ENCODE measurements at regions not wholly inside any gene's neighbourhood (a gene's known extent, or its start where the extent isn't known, plus 50 kb on each side); places are given as distances from the start of the nearest gene placed in this dataset.

DNA sequence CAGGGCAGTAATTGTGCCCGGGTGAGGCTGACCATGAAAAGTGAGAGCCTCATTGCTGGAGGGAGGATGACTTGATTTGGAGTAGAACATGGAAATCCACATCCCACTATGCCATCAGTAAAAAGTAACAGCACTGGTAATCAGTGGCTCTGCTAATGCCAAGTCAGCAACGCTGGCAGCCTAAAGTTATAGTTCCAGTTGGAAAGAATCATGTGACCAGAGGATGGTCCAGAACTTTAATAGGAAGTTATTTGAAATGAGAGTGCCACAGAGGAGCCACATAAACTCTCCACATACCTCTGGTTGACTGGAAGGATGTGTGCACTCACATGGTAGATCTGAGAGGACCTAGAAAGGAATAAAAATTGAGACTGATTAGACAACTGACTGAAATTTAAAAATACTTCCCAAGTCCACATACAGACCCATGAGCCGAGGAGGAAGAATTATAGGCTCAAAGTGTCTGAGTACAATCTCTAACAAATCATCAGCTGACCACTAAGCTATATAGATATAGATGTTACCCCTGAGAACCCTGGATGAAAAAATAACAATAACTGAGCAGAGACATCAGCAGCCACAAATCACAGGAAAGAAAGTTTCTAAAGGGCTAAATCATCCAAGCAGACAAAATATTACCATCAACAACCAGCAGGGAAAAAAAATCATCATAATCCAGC lies 346.8 kb downstream of the STK39 start:
- TF ChIP-seq, protein P1, sequence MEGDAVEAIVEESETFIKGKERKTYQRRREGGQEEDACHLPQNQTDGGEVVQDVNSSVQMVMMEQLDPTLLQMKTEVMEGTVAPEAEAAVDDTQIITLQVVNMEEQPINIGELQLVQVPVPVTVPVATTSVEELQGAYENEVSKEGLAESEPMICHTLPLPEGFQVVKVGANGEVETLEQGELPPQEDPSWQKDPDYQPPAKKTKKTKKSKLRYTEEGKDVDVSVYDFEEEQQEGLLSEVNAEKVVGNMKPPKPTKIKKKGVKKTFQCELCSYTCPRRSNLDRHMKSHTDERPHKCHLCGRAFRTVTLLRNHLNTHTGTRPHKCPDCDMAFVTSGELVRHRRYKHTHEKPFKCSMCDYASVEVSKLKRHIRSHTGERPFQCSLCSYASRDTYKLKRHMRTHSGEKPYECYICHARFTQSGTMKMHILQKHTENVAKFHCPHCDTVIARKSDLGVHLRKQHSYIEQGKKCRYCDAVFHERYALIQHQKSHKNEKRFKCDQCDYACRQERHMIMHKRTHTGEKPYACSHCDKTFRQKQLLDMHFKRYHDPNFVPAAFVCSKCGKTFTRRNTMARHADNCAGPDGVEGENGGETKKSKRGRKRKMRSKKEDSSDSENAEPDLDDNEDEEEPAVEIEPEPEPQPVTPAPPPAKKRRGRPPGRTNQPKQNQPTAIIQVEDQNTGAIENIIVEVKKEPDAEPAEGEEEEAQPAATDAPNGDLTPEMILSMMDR (conservative IDR thresholded peaks at IDR 0.05; ENCODE audit: low read depth) = no peak
- H3K27ac ChIP-seq = no peak overlapping the region
- DNase-seq (ENCODE audit: low spot score) = no peak
- ChIA-PET POLR2A (ENCODE audit: low non-redundant PET) (no interaction called here), CTCF (no interaction called here)

DNA sequence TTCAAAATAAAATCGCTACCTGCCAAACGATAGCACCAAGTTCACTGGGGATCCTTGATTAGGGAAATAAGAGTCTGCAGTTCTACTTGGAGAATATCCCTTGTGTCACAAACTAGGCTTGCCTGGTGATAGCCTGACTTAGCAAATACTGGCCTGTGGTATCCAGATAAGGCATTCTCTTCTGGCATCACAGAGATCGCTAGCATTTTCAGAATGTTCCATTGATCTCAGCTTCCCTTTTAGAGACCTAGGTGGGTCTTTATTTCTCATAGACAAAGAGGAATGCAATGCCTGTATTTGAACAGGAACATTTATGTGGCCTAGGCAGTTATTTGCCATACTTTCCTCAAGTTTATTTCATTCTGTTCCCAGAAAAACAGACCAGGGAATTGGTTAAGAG lies 349.1 kb downstream of the STK39 start:
- DNase-seq (ENCODE audit: low spot score) = no peak
- TF ChIP-seq, protein P1 (conservative IDR thresholded peaks at IDR 0.05; ENCODE audit: low read depth) = no peak
- CTCF ChIA-PET = interaction anchor here (0.6 kb wide), 1 partner anchor 913 kb away, joined by 3 read pairs; no protein-coding TSS in a partner anchor
- H3K27ac ChIP-seq = no peak overlapping the region
- POLR2A ChIA-PET (ENCODE audit: low non-redundant PET) = no interaction called here

DNA sequence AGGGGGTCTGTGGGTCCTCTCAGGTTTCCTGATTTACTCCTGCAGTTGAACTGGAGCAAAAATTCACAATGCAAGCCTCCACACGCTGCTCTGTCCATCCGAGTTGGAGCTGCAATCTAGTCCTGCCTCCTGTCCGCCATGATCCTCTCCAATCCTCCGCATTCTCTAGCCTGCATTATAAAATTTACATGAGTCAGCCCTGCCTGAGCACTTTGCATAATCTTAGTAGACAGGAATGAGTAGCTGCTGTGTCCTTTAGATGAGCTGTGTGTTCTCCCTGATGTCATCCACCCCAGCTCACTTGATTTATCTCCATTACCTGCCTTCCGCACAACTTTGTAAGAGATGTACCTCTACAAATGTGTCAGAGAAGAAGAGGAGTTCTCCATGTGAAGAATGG lies 355.6 kb downstream of the STK39 start:
- CTCF ChIA-PET = no interaction called here
- TF ChIP-seq, protein P1 (conservative IDR thresholded peaks at IDR 0.05; ENCODE audit: low read depth) = no peak

DNA sequence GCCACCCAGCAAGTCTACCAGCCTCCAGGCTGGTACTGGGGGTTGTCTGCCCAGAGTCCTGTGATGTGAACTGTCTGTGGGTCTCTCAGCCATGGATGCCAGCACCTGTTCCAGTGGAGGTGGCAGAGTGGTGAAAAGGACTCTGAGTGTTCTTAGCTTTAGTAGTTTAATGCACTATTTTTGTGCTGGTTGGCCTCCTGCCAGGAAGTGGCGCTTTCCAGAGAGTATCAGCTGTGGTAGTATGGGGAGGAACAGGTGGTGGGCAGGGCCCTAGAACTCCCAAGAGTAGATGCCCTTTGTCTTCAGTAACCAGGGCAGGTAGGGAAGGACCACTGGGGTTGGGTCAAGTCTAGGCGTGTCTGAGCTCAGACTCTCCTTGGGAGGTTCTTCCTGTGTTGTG lies 356.7 kb downstream of the STK39 start:
- DNase-seq (ENCODE audit: low spot score) = no peak
- ChIA-PET CTCF (no interaction called here), POLR2A (ENCODE audit: low non-redundant PET) (no interaction called here)
- TF ChIP-seq, protein P1 (conservative IDR thresholded peaks at IDR 0.05; ENCODE audit: low read depth) = no peak
- H3K27ac ChIP-seq = no peak overlapping the region

More for the DNA sequence above, 355.6 kb downstream of the STK39 start:
- no peak overlapping the region for H3K27ac ChIP-seq
- DNase-seq (ENCODE audit: low spot score) = no peak
- POLR2A ChIA-PET (ENCODE audit: low non-redundant PET) = no interaction called here

DNA sequence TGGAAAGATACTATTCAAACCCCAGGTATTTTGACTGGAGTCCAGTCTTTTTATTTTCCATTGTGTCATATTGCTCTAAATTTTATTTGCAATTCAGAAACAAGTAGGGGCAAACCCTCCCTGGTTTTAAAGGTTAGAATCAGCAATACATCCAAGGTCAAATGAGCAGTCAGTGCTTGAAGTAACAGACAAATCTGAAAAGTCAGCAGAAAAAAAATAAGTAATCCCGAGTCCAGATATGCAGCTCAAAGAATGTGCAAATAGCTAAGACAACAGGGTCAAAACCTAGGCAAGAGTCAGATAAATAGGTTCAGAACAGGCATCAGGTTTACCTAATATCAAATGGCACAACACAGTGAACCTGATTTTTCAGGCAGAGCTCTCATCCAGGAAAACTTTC lies 367.0 kb downstream of the STK39 start:
- ChIA-PET CTCF (no interaction called here), POLR2A (ENCODE audit: low non-redundant PET) (no interaction called here)
- TF ChIP-seq, protein P1 (conservative IDR thresholded peaks at IDR 0.05; ENCODE audit: low read depth) = no peak
- H3K27ac ChIP-seq = no peak overlapping the region
- DNase-seq (ENCODE audit: low spot score) = no peak

DNA sequence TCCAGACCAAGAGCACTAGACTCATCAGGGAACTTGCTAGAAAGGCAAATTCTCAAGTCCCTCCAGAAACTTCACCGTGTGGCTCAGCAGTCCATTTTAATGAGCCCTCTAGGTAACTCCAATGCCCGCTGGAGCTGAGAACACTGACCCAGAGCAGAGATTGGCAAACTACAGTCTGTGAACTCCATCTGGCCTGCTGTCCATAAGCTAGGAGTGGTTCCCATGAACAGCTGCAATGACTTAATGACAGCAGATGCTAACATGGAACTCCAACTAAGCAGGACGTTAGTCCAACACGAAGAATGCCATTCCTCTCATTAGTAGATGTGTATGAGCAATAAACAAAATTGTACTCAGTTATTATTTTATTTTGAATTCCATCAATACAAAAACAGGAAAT lies 371.9 kb downstream of the STK39 start:
- POLR2A ChIA-PET (ENCODE audit: low non-redundant PET) = no interaction called here
- CTCF ChIA-PET = no interaction called here
- no peak overlapping the region for H3K27ac ChIP-seq
- DNase-seq (ENCODE audit: low spot score) = no peak
- TF ChIP-seq, protein P1 (conservative IDR thresholded peaks at IDR 0.05; ENCODE audit: low read depth) = no peak
